NCI-H2196 (cell line): ENCODE measurements at regions not wholly inside any gene's neighbourhood (a gene's known extent, or its start where the extent isn't known, plus 50 kb on each side); places are given as distances from the start of the nearest gene placed in this dataset.

Source experiments
- DNase-seq: peaks from one replicate; lab custom pipeline; 2025; ENCODE audit not compliant: unreplicated experiment; lab: John Stamatoyannopoulos, UW

DNA sequence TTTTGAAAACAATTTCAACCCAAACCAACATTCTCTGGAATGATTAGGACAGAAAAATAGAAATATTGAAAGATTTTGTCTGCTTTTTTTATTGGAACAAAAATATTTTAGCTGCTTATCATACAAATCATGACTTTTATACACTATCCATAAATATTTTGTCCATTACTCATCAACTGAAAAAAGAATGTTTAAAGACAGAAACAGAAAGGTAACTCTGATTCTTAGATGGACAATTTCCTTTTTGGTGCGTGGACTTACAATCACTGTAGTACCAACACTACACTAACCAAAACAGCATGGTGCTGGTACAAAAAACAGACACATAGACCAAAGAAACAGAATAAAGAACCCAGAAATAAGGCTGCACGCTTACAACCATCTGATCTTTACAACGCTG lies 582.8 kb upstream of the CCDC54 start:
- no peak for DNase-seq

- DNase-seq: no peak
Observed at GRCh38 chr3:106795553-106795952, 581.7 kb upstream of the CCDC54 start.

GRCh38 chr3:106797461-106797860 lies 579.8 kb upstream of the CCDC54 start:
- no peak for DNase-seq

GRCh38 chr3:106805625-106806024 lies 571.6 kb upstream of the CCDC54 start:
- no peak for DNase-seq

GRCh38 chr3:106806964-106807363 lies 570.3 kb upstream of the CCDC54 start:
- no peak for DNase-seq

- no peak for DNase-seq
Observed at GRCh38 chr3:106809041-106809440, 568.2 kb upstream of the CCDC54 start.

DNA sequence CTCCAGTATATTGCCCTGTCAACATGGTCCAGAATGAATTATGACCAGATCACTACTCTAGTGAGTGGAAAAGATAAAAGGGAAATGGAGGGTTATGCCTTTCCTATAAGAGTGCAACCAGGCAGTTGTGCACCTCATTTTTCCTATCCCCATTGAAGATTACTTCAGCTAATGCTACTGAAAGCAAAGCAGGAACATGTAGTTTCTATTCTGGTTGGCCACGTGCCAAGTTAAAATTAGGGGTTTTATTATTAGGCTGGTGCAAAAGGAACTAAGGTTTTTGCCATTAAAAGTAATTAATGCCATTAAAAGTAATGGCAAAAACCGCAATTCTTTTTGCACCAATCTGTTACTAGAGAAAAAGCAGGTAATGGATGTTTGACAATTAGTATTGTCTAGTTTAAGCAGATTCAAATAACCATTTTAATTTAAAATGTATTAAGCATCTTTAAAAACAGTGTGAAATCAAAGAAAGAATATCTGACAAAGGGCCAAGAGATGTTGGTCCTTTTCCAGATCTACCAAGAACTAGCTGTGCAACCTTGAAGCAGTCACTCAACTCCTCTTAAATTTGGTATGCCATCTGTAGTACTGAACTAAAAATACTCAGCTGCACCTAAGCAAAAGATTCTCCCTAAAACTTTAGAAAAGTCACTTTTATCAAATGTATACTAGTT lies 567.5 kb upstream of the CCDC54 start:
- no peak for DNase-seq

DNA sequence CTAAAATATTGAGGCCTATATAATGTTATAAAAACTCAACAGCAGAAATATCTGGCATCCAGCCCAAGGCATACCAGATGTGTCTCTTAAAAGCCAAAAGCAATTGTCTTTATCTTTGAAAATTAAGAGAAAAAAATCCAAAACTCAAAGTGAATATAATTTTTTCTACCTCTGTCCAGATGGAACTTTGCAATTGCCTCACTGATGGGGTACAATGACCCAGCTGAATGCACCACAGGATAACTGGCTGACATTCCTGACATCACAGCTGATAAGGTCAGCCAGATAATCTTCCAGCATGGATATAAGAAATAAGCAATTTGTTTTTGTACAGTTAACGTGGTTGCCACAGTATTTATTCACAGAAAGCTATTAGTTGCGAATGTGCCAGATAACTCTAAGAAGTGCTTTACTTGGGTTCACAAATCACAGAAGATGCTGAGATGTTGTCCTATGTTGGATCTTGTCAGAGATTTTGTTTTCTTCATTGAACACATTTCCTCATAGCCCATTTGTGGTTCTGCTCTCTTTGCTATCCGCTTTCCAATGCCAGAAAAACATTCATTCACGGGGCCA lies 566.9 kb upstream of the CCDC54 start:
- DNase-seq: no peak

GRCh38 chr3:106811376-106811775 lies 565.9 kb upstream of the CCDC54 start:
- no peak for DNase-seq

GRCh38 chr3:106813742-106814141 lies 563.5 kb upstream of the CCDC54 start:
- DNase-seq: no peak

DNA sequence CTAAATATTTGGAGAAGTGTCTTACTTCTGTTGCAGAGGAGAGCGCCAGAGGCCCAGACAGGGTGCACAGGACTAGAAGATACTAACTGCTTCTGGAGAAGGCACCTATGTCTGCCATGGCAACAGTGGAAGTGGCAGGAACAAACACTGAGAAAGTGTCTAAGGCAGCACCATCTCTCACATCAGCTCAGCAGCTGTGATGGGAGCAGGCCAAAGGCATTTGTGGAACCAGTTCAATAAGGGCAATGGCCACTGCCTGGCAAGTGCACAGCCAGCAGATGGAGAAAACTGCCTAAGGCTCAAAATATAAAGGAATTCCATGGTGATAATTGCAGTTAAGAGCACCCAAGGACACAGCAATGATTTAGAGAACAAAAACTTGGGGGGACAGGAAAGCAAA lies 563.0 kb upstream of the CCDC54 start:
- DNase-seq: no peak

GRCh38 chr3:106816838-106817237 lies 560.4 kb upstream of the CCDC54 start:
- no peak for DNase-seq

DNA sequence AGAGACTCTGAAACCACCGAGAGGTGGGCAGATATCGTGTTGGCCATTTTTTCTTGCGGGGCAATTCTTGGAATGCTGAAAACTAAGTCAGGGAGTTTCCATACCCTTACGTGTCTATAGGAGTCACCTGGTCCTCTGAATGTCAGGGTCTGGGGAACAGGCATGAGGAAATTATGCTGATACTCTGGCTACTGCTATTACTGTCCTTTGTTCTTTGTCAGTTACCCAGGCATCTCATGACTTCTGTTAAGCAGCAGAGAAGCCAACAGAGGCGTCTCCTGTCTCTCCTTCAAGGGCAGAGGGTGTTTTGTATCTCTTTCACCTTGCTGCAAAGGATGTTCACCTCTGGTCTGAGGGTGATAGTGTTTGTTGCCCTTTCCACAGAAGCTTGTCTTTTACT lies 559.5 kb upstream of the CCDC54 start:
- no peak for DNase-seq

DNA sequence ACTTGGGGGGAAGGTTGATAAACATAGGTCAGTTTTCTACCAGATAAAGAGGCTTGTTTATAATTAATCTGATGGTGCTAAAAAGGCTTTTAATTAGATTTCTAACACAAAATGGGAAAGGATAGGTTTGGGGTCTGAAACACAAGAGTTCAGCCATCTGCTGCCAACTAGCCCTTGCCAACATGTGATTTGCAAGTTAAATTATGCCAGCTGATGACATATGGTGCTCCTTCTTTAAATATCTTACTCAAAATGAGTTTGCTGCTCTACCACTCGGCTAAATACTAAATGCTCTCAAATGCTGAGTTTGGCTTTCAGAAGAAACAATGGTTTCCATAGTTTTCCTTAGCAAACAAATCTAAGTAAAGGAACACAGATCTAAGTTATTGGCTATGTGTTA lies 557.8 kb upstream of the CCDC54 start:
- DNase-seq: no peak

DNA sequence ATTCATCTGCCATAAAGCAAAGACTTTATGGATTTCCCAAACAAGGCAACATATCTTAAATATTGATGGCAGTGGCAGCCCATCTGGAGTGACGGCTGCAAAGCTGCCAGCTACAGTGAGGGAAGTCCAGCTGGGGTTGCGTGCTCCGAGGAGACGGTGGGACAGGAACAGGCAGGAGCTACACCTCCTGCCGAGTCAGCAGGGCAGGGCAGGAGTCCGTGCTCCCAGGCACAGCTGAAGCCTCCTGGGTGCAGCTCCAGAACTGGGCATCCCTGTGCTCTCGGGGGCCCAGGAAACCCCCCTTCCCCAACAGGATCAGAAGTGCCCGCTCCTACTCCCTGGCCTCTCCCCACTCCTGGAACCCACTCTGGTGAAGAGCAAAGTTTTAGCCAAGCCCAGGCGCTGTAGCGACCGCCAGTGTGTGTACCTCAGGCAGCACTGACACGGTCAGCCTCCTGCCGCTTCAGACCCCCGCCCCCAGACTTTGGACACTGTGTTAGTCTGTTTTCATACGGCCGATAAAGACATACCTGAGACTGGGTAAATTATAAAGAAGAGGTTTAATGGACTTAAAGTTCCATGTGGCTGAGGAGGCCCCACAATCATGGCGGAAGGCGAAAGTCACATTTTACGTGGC lies 556.4 kb upstream of the CCDC54 start:
- no peak for DNase-seq

GRCh38 chr3:106821801-106822200 lies 555.4 kb upstream of the CCDC54 start:
- DNase-seq: no peak

GRCh38 chr3:106822204-106822603 lies 555.0 kb upstream of the CCDC54 start:
- DNase-seq: no peak

DNA sequence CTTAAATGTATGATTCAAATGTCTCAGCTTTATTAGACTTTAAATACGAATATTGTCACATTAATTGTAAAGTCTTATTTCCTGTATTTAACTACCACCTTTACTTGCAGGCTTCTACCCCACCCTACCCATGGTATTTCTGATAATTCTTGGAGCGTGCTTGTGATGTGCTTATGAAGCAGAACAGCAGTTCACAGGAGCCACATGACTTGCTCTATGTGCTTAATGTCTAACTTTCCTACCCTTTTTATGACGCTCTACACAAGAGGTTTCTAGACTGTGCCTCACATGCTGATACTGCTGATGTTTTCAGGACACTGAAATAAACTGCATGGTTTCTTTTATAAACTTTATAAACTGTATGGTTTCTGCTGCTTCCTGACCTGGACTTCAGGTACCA lies 553.5 kb upstream of the CCDC54 start:
- no peak for DNase-seq

GRCh38 chr3:106824856-106825255 lies 552.4 kb upstream of the CCDC54 start:
- DNase-seq: no peak

DNA sequence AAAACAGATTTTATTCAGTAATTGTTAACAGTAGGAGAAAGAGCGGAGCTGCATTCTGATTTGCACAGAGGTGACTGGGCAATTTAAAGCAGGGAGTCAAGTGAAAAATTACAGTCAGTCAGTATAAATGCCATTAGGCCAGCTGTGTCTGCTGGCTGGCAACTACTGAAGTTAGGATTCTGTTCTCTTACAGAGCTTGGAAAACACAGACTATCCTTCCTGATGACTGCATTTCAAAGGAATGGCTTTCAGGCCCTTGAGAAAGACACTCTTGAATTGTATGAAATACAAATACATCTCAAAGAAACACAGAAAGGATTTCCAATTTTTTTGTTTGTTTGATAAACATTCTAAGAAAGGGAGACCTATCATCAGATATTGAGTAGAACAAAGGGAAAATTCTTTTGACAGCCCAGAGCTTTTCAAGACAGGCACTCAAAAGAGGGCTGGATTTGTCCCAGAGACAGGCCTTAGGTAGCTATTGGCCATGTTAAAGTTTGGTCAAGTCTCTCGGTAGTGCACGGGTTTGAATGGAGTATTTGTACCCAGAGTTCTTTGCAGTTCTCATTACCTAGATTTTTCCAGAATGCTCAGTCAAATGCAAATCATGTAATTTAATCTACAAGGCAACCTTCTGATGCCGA lies 551.2 kb upstream of the CCDC54 start:
- no peak for DNase-seq

DNA sequence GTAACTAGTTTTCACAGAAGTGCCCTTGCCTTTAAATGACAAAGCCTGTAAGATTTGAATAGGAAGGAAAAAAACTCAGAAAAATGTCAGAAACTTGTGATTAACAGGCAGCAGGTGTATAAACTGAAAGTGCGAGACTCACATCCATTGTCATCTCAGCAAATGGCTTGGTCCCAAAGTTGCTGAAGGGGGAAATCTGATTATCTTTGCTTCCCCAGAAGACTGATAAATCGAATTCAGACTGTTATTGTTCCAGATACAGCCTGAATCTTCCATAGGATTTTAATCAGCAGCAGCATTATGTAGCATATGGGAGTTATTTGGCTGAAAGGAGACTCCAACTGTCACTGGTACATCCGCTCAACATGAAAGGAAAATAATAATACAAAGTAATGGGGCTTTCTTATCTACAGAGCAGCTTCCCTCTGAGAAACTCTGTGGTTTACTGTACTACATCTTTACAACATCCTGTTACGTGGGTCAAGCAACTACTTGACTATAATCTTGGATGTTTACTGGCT lies 550.4 kb upstream of the CCDC54 start:
- no peak for DNase-seq
